KG1 (cell line): ENCODE measurements at regions not wholly inside any gene's neighbourhood (a gene's known extent, or its start where the extent isn't known, plus 50 kb on each side); places are given as distances from the start of the nearest gene placed in this dataset.
"Not testable (repeated sequence)": the region's sequence is repeated elsewhere in the genome, so short reads cannot be mapped to it uniquely, and the experiment has no call there.

Source experiments
- DNase-seq: peaks from one replicate; lab custom pipeline; 2025; lab: John Stamatoyannopoulos, UW

DNA sequence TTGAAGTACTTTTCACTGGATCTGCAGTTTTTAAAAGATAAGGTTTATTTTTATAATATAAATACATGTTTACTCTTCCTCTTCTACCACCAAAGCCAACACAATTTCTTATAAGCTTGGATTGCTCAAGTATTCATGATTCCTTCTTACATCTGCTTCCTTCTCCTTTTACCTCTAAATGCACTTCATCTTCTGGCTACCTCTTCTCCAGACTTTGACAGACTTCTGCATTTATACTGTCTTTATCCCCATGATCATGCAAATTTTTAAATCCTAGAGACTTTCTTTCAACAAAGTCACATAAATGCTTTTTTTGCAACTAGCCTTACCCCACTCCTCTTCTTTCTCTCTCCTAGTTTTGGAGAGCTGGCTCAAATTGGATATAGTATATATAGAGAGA, 142.9 kb downstream of the TFAP2B start:
- no peak for DNase-seq

- DNase-seq, result no peak
Observed at GRCh38 chr6:50962213-50962759, 143.6 kb downstream of the TFAP2B start.

GRCh38 chr6:50963952-50964351, 145.3 kb downstream of the TFAP2B start:
- no peak for DNase-seq

DNA sequence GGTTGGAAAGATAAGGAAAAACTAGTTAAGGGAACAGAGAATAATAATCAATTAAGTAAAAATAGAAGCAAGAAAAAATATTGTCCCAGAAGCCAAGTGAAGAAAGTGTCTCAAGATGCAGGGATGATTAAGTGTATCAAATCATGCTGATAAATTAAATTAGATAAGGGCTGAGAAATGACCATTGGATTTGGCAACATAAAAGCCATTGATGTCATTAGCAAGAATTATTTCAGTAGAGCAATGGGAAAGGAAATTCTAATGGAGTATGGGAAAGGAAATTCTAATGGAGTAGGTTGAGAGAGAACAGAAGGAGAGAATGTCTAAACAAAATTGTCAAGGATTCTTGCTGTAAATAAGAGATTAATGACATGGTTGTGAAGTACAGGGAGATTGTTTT, 146.8 kb downstream of the TFAP2B start:
- DNase-seq, result no peak

DNA sequence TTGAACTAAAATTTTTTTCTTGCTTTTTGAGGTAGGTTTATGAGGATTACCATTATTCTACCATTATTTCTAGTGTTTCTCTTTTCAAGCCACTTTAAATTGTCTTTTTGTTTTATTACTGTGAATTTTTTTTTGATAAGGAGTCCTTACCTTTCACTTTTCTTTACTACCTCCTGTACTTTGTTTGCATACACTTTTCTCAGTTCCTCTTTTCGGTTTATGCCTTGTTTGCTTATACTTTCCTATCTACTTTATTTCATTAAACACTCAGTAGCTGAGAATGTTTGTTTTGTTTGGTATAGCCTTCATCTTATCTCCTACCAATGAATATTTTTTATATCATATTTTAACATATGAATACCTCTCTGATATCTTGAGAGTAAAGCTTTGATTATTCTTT, 147.9 kb downstream of the TFAP2B start:
- DNase-seq, result no peak

GRCh38 chr6:50966986-50967385, 148.3 kb downstream of the TFAP2B start:
- DNase-seq, result no peak

GRCh38 chr6:50968246-50968645, 149.6 kb downstream of the TFAP2B start:
- not testable (repeated sequence) for DNase-seq

GRCh38 chr6:50970908-50971307, 152.2 kb downstream of the TFAP2B start:
- no peak for DNase-seq

- DNase-seq, result no peak
Observed at GRCh38 chr6:50973464-50973863, 154.8 kb downstream of the TFAP2B start.

DNA sequence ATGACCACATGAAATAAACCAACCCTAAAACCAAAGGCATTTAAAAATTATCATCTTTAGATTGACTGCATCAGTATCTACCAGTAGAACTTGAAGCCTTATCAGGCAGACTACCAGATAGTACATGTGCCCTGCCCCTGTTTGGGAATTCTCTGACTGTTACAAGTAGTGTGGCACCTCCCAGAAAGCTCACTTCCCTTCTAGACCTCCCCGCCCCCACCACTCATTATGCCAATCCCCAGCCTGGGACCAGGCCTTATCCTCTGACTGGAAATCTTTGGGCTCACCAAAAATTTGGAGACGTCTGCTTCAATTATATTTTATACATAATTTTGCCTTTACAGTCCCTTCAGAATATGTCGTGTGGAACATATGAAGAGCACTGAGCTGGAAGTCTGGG, 155.6 kb downstream of the TFAP2B start:
- DNase-seq, result no peak

GRCh38 chr6:50975216-50975615, 156.5 kb downstream of the TFAP2B start:
- DNase-seq, result no peak

GRCh38 chr6:50976907-50977306, 158.2 kb downstream of the TFAP2B start:
- no peak for DNase-seq

DNA sequence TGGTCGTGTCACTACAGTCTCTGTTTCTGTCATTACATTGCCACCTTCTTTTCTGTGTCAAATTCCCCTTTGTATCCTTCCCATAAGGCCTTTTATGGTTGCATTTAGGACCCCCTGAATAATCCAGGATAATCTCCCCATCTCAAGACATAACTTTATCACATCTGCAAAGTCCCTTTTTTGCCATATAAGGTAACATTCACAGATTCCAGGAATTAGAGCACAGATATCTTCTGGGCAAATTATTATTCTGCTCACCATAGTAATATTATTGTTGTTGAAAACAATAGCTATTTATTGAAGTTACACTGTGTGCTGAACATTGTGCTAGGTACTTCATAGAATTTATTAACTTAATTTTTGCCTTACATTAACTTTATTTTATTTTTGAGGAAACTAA, 159.1 kb downstream of the TFAP2B start:
- DNase-seq, result no peak

- no peak for DNase-seq
Observed at GRCh38 chr6:50978380-50979170, 159.9 kb downstream of the TFAP2B start.

GRCh38 chr6:50979171-50979525, 160.5 kb downstream of the TFAP2B start:
- DNase-seq, result no peak

DNA sequence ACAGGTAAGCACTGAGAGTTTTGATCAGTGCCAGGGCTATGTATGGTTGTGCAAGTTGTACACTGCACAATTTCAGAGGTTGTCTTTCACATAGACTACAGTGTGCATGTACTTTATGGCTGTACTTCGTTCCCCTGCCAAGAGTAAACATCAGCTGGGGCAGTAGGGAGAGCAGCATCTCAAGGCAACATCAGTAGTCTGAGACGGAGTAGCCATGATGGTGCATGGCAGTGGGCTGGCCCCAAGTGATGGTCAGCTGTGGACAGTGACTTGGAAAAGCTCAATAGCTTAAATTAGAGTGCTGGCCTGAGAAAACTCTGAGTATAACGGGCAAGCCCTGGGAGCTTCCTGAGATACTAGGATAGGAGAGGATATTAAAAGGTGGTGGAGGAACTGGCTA, 165.5 kb downstream of the TFAP2B start:
- no peak for DNase-seq

DNA sequence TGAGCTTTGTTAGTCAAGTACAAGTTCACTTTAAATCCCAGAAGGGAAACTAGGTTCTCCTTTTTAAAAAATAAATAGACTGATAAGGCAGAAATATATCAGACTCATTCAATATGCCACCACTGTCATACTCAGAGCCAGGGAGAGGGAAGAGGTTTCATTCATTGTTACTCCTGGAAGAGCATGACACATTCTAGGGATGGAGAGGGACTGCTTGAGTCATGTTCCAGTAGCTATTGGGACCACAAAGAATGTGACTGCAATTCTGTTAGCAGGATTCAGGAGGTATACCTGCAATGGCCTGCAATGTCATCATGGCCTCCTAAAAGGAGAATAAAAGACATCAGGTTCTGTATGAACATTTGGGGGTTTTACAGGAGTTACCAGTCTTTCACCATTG, 167.6 kb downstream of the TFAP2B start:
- no peak for DNase-seq

- DNase-seq, result no peak
Observed at GRCh38 chr6:50989123-50989522, 170.5 kb downstream of the TFAP2B start.

GRCh38 chr6:50990750-50991446, 172.2 kb downstream of the TFAP2B start:
- DNase-seq, result no peak

- DNase-seq, result no peak
Observed at GRCh38 chr6:50992232-50992631, 173.6 kb downstream of the TFAP2B start.

DNA sequence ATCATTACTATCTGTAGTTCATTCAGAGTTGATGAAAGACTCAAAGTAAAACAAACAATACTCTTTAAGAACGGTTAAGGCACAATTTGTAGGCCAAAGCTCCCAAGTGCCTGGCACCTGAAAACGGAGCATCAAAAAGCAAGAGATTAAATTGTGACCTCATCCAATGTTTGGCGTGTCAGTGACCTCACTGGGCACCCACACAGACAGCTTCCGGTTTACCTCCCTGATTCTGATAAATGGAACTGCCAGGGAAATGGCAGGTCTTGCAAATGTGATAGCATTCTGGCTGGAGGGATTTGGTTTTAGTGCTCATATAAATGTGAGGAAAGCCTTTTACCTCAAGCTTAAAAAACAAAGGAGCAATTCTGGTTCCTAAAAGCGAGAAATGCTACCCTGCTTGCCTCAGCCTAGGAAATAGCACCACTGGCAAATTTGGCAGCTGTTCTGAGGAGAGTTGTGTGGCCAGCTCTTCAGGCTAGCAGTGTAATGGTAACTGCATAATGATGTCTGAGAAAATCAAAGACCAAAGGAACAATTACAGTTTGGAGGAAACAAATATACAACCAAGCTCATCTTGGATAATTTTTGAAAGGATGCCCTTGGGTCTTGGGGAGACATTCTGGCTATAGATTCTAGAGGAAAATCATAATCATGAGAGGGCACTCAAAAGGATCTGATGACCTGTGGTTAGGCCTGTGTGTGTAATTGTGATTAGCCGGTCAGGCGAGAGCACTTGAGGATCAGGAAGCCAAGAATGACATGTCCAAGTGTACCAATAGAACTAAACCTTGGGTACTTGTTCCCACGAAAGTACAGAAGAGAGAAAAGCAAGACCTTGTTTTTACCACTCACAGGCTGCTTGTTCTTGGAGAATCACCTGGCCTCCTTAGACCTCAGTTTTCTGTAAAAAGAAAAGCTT, 174.3 kb downstream of the TFAP2B start:
- no peak for DNase-seq

DNA sequence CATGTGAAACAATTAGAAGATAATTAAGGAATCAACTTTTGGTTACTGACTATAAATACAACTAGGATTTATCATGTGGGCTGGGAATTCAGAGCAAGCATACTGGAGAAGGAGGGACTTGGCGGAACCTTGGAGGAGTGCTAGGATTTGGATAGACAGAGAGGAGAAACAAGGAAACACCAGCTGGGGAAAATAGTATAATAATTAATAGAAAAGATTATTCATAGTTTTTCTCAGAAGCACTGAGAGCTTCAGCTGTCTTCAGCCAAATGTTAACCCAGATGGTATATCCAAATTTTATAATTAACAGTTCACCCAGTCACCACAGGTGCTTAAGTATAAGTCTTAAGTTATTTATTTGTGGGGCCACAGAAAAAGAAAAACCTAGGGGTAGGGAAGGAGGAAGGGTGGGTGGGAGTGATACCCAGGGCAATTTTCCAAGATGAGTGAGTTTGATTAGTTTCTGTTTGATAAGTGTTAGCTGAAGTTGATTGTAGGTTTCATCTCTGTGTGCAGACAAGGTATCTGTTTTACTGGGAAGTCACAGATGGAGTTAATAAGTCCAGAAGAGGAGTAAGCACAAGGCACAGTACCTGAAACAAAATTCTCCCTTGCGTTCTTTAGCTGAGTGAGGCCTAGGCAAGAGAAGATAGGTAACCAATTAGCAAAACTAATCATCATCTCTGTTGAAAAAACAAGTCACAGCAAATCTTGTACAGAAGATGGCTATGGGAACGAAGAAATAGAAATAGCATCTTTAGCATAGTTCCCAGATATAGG, 175.5 kb downstream of the TFAP2B start:
- DNase-seq, result no peak
